HepG2 (cell line): ENCODE measurements at regions not wholly inside any gene's neighbourhood (a gene's known extent, or its start where the extent isn't known, plus 50 kb on each side); places are given as distances from the start of the nearest gene placed in this dataset.

Experiments used
- ATAC-seq: fragments of 200-7000 bp; cut with Tn5 transposase; 3 replicates; pipeline ENCODE4 v1.9.1; 2020; ENCODE audit warnings: mild to moderate bottlenecking, moderate library complexity
- BruUV-seq: library from RNA; stranded (reverse); fragments of 400-500 nt; replicated peaks from 2 replicates; lab custom pipeline; 2021; lab: Mats Ljungman, UMichigan
- CTCF ChIA-PET: fragments of 300-600 bp; formaldehyde crosslinking; extraction: SDS; loops from one replicate; lab custom pipeline; 2021; ENCODE audit warnings: low total read pairs, inconsistent platforms, low intra/inter-chr PET ratio; lab: Yijun Ruan, JAX
- POLR2A ChIA-PET: fragments of 350-600 bp; sonication (Branson Sonifier 250); formaldehyde crosslinking; loops from one replicate; lab custom pipeline; 2020; ENCODE audit warnings: antibody characterized with exemption, inconsistent platforms; lab: Yijun Ruan, JAX
- DNase-seq: peaks from one replicate; pipeline ENCODE4 v3.0.0-alpha.2; 2015; ENCODE audit warnings: low spot score
- FAIRE-seq: peaks from 3 replicates; lab custom pipeline; 2011; peaks lifted over from hg19 to GRCh38; lab: Jason Lieb, UNC
- H2AFZ ChIP-seq: one replicate; pipeline ENCODE4 v1.6.1; 2011; ENCODE audit warnings: low read length, inconsistent platforms
- H3K27ac ChIP-seq: fragments of 300-600 bp; 3 replicates; pipeline ENCODE4 v1.8.0; 2011; ENCODE audit warnings: mixed run types, mild to moderate bottlenecking, mixed read lengths, low read length, inconsistent platforms; ENCODE audit not compliant: insufficient read depth; ENCODE audit errors: extremely low read length
- H3K27me3 ChIP-seq, 2 experiments: fragments of 200-600 bp in 1 of 2; 2 replicates in 1 of 2; 3 replicates in 1 of 2; pipeline versions ENCODE4 v1.6.0 to v1.8.0; 2011; ENCODE audit warnings: low read length in 2 of 2, mild to moderate bottlenecking in 2 of 2, moderate library complexity in 2 of 2, inconsistent platforms in 1 of 2; ENCODE audit not compliant: insufficient read depth in 2 of 2, control insufficient read depth in 1 of 2
- H3K36me3 ChIP-seq, 2 experiments: fragments of 200-600 bp in 1 of 2; replicated peaks in 1 of 2; 2 replicates in 1 of 2; 3 replicates in 1 of 2; pipeline versions ENCODE4 v1.5.1 to v1.8.0; 2011; ENCODE audit warnings: low read length in 2 of 2, inconsistent platforms in 1 of 2; ENCODE audit not compliant: insufficient read depth in 2 of 2, control insufficient read depth in 1 of 2
- H3K4me1 ChIP-seq: 2 replicates; pipeline ENCODE4 v1.5.1; 2012; ENCODE audit warnings: low read length, inconsistent platforms; ENCODE audit not compliant: insufficient read depth
- H3K4me2 ChIP-seq: 2 replicates; pipeline ENCODE4 v1.6.0; 2011; ENCODE audit warnings: low read depth, low read length, inconsistent platforms
- H3K4me3 ChIP-seq, 3 experiments: fragments of 200-600 bp in 1 of 3; sonication (generic), shearing (Covaris generic) in 1 of 3; replicated peaks in 1 of 3; 2 replicates each; pipeline ENCODE4 v1.5.1; 2011 to 2016; ENCODE audit warnings: low read length in 3 of 3, inconsistent platforms in 2 of 3, low read depth in 2 of 3, mild to moderate bottlenecking in 2 of 3, control low read depth in 1 of 3, mixed read lengths in 1 of 3; ENCODE audit not compliant: insufficient read depth in 1 of 3
- H3K79me2 ChIP-seq: one replicate; pipeline ENCODE4 v1.6.1; 2011; ENCODE audit warnings: low read length, inconsistent platforms; ENCODE audit not compliant: insufficient read depth
- H3K9ac ChIP-seq: 2 replicates; pipeline ENCODE4 v1.6.0; 2011; ENCODE audit warnings: mild to moderate bottlenecking, low read depth, low read length, inconsistent platforms; ENCODE audit not compliant: insufficient read depth
- H3K9me3 ChIP-seq: 2 replicates; pipeline ENCODE4 v1.5.1; 2012; ENCODE audit warnings: mild to moderate bottlenecking, low read length
- H4K20me1 ChIP-seq: 2 replicates; pipeline ENCODE4 v1.6.0; 2011; ENCODE audit warnings: inconsistent platforms, mild to moderate bottlenecking, low read length, moderate library complexity; ENCODE audit not compliant: insufficient read depth
- CEBPB ChIP-seq: IDR thresholded peaks from 2 replicates; pipeline ENCODE4 v1.6.1; 2011; ENCODE audit warnings: low read depth, low read length, improper control_type of control experiment, borderline replicate concordance
- CEBPG ChIP-seq: IDR thresholded peaks from 2 replicates; pipeline ENCODE4 v1.6.1; 2016
- SP5 ChIP-seq: IDR thresholded peaks from 2 replicates; pipeline ENCODE4 v1.6.1; 2016; ENCODE audit warnings: low read depth, borderline replicate concordance
- STAT5B ChIP-seq: sonication (generic); formaldehyde crosslinking; IDR thresholded peaks from 2 replicates; pipeline ENCODE4 v1.4.0; 2020; ENCODE audit warnings: missing genetic modification reagents
- ZNF274 ChIP-seq: sonication (generic); formaldehyde crosslinking; IDR thresholded peaks from 2 replicates; pipeline ENCODE4 v1.5.1; 2020; ENCODE audit warnings: mild to moderate bottlenecking, missing genetic modification reagents
- ZNF644 ChIP-seq: IDR thresholded peaks from 2 replicates; pipeline ENCODE4 v1.6.1; 2016; ENCODE audit warnings: low read depth
- WGBS: methylation state at CpG from one replicate; pipeline ENCODE4 v1.1.6; 2017; ENCODE audit warnings: low lambda C conversion rate; 5-methylcytosine and 5-hydroxymethylcytosine counted together
- in situ Hi-C: cut with HindIII; loops from 2 replicates; pipeline ENCODE4 v1.10.0; 2017; ENCODE audit warnings: low pct_unique_long_range_greater_than_20kb; ENCODE audit not compliant: extremely low pct_ligation_motif_present
- intact Hi-C: fragments of 100-400 bp; cut with micrococcal nuclease; formaldehyde crosslinking; loops from one replicate; pipeline ENCODE4 v1.10.0; 2022; ENCODE audit not compliant: unreplicated experiment
- TF ChIP-seq, protein P1 (sequence below): sonication (generic); formaldehyde crosslinking; IDR thresholded peaks from 2 replicates; pipeline ENCODE4 v1.4.0; 2020; ENCODE audit warnings: missing genetic modification reagents, borderline replicate concordance
- TF ChIP-seq, protein P2 (sequence below): sonication (generic); formaldehyde crosslinking; IDR thresholded peaks from 2 replicates; pipeline ENCODE4 v1.4.0; 2020; ENCODE audit warnings: missing genetic modification reagents

GRCh38 chrX:16476692-16477091, 173.3 kb upstream of the S100G start:
- ATAC-seq (no peak), FAIRE-seq (peak; percentile 23)
- no peaks in the 10 kb centered on the region for H3K36me3 ChIP-seq
- no TSS peak for BruUV-seq
- H3K4me1 ChIP-seq = peaks cover 29% of the 10 kb centered on the region
- H3K9me3 ChIP-seq = no peaks in the 10 kb centered on the region
- TF ChIP-seq STAT5B (CRISPR knock-in tag) (no peak), CEBPB (0 out of 2 replicates have a peak, but pooled peaks have one; percentile 29), CEBPG (CRISPR knock-in tag) (0 out of 2 replicates have a peak, but pooled peaks have one; percentile 33), ZNF644 (CRISPR knock-in tag) (0 out of 2 replicates have a peak, but pooled peaks have one; percentile 13), SP5 (CRISPR knock-in tag) (peak; percentile 64; the same call in 1 of the 2 replicates), ZNF274 (CRISPR knock-in tag) (no peak)
- TF ChIP-seq, protein P1, sequence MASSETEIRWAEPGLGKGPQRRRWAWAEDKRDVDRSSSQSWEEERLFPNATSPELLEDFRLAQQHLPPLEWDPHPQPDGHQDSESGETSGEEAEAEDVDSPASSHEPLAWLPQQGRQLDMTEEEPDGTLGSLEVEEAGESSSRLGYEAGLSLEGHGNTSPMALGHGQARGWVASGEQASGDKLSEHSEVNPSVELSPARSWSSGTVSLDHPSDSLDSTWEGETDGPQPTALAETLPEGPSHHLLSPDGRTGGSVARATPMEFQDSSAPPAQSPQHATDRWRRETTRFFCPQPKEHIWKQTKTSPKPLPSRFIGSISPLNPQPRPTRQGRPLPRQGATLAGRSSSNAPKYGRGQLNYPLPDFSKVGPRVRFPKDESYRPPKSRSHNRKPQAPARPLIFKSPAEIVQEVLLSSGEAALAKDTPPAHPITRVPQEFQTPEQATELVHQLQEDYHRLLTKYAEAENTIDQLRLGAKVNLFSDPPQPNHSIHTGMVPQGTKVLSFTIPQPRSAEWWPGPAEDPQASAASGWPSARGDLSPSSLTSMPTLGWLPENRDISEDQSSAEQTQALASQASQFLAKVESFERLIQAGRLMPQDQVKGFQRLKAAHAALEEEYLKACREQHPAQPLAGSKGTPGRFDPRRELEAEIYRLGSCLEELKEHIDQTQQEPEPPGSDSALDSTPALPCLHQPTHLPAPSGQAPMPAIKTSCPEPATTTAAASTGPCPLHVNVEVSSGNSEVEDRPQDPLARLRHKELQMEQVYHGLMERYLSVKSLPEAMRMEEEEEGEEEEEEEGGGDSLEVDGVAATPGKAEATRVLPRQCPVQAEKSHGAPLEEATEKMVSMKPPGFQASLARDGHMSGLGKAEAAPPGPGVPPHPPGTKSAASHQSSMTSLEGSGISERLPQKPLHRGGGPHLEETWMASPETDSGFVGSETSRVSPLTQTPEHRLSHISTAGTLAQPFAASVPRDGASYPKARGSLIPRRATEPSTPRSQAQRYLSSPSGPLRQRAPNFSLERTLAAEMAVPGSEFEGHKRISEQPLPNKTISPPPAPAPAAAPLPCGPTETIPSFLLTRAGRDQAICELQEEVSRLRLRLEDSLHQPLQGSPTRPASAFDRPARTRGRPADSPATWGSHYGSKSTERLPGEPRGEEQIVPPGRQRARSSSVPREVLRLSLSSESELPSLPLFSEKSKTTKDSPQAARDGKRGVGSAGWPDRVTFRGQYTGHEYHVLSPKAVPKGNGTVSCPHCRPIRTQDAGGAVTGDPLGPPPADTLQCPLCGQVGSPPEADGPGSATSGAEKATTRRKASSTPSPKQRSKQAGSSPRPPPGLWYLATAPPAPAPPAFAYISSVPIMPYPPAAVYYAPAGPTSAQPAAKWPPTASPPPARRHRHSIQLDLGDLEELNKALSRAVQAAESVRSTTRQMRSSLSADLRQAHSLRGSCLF = no peak
- TF ChIP-seq, protein P2, sequence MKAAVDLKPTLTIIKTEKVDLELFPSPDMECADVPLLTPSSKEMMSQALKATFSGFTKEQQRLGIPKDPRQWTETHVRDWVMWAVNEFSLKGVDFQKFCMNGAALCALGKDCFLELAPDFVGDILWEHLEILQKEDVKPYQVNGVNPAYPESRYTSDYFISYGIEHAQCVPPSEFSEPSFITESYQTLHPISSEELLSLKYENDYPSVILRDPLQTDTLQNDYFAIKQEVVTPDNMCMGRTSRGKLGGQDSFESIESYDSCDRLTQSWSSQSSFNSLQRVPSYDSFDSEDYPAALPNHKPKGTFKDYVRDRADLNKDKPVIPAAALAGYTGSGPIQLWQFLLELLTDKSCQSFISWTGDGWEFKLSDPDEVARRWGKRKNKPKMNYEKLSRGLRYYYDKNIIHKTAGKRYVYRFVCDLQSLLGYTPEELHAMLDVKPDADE = no peak
- TF ChIP-seq, all 625 proteins: peak for 4
- Histone ChIP-seq H3K9ac (no peak overlapping the region), H3K27ac (no peak overlapping the region), H2AFZ (no peak overlapping the region), H3K4me2 (no peak overlapping the region), H3K79me2 (no peaks in the 10 kb centered on the region), H3K27me3 (no peaks in the 10 kb centered on the region), H4K20me1 (no peaks in the 10 kb centered on the region), H3K4me3 (no peak overlapping the region)
- DNase-seq = peak; percentile 7
- 36% methylated on average over 2 of the region's 2 CpGs for WGBS
- in situ Hi-C loops (no loop called here), intact Hi-C loops (no loop called here)
- ChIA-PET POLR2A (no interaction called here), CTCF (no interaction called here)
